ENCODE measurements at regions not wholly inside any gene's neighbourhood (a gene's known extent, or its start where the extent isn't known, plus 50 kb on each side); places are given as distances from the start of the nearest gene placed in this dataset.

DNA sequence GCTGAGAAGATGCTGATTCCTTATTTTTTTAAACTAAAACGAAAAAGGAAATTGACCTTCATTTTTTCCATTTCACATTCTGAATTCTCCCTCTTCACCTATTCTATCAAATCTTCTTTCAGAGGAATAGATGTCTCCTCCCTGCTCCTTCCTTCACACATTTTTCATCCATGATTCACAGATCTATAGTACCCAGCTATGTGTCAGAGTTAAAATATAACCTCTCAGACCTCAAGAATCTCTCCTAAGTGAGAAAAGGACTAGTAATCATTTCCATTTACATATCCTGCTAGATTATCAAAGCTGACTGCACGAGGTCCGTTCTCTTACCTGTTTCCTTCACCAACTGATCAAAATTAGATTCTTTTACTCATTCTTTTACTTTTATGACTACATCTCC lies 1297.6 kb upstream of the ALCAM start:
- Histone ChIP-seq H4K20me1 (replicated peaks in 1 of 2; ENCODE audit: control insufficient read depth in 1 of 2, insufficient read depth in 2 of 2, low read length in 2 of 2) (no peaks in the 10 kb centered on the region), H3K4me3 (ENCODE audit: extremely low read depth in 1 of 4, insufficient read depth in 2 of 4, low read depth in 3 of 4, low read length in 4 of 4) (no peak overlapping the region), H3K56ac (replicated peaks; ENCODE audit: insufficient read length, low read depth, low read length) (no peak overlapping the region), H3K27ac (ENCODE audit: low read depth, low read length) (no peak overlapping the region), H3K23ac (ENCODE audit: insufficient read length) (no peak overlapping the region), H4K91ac (replicated peaks; ENCODE audit: insufficient read length, low read length) (no peak overlapping the region), H2AK5ac (ENCODE audit: low read depth, low read length) (no peak overlapping the region), H2BK5ac (ENCODE audit: low read depth, low read length) (no peak overlapping the region), H3K27me3 (replicated peaks in 1 of 4; ENCODE audit: control insufficient read depth in 3 of 4, extremely low read depth in 1 of 4, insufficient read depth in 3 of 4, low read length in 3 of 4) (no peaks in the 10 kb centered on the region), H3K9ac (replicated peaks in 1 of 4; ENCODE audit: extremely low read depth in 1 of 4, low read depth in 3 of 4, low read length in 3 of 4) (no peak overlapping the region), H2BK12ac (ENCODE audit: low read depth, low read length) (no peak overlapping the region), H3K36me3 (ENCODE audit: control insufficient read depth in 2 of 4, insufficient read depth in 4 of 4, low read length in 3 of 4) (no peaks in the 10 kb centered on the region), H3K23me2 (ENCODE audit: low read depth, low read length) (no peaks in the 10 kb centered on the region), H3K79me1 (ENCODE audit: low read depth, low read length) (no peaks in the 10 kb centered on the region), H2AFZ (ENCODE audit: low read length) (no peak overlapping the region), H3K18ac (ENCODE audit: extremely low read depth, low read length) (no peak overlapping the region), H2BK20ac (ENCODE audit: low read length) (no peak overlapping the region), H2BK15ac (ENCODE audit: low read length) (no peak overlapping the region), H3K4ac (replicated peaks; ENCODE audit: insufficient read length, low read depth, low read length) (no peak overlapping the region), H4K8ac (ENCODE audit: extremely low read depth, insufficient read depth, low read length) (no peak overlapping the region), H3K9me3 (ENCODE audit: insufficient read depth in 2 of 2, low read depth in 1 of 2, low read length in 1 of 2) (no peaks in the 10 kb centered on the region), H3K14ac (ENCODE audit: insufficient read length) (no peak overlapping the region), H3K79me2 (ENCODE audit: control insufficient read depth in 1 of 2, insufficient read depth in 2 of 2, low read length in 2 of 2) (no peaks in the 10 kb centered on the region), H4K5ac (ENCODE audit: insufficient read length, low read depth, low read length) (no peak overlapping the region), H3K4me2 (ENCODE audit: insufficient read depth in 1 of 2, low read depth in 2 of 2, low read length in 2 of 2) (no peak overlapping the region), H3K4me1 (replicated peaks in 1 of 4; ENCODE audit: control insufficient read depth in 3 of 4, insufficient read depth in 4 of 4, low read length in 3 of 4) (0 out of 7 replicates have a peak, but pooled peaks cover 0 to 3% (median 0%) of the 10 kb centered on the region in 4 experiments), H2BK120ac (replicated peaks; ENCODE audit: low read depth, low read length) (no peak overlapping the region)
- 82% methylated on average over 3 of the region's 3 CpGs; no CpG with 5 or more reads in 1 of the 2 experiments for WGBS, 2 experiments (ENCODE audit: extremely low coverage in 1 of 2, insufficient coverage in 1 of 2, insufficient read length in 1 of 2, insufficient replicate concordance in 2 of 2, low coverage in 1 of 2, low lambda C conversion rate in 2 of 2, missing lambda C conversion rate in 1 of 2)
- FAIRE-seq (no peak), DNase-seq (ENCODE audit: low read depth in 1 of 2, low spot score in 2 of 2) (no peak)
- POLR2A ChIA-PET (ENCODE audit: partially characterized antibody), result no interaction called here
- CTCF ChIA-PET (ENCODE audit: partially characterized antibody), result no interaction called here
- TF ChIP-seq RXRA (IDR thresholded peaks at IDR 0.05; ENCODE audit: insufficient read depth, low read depth, low read length), result no peak
- no peak for TF ChIP-seq EGR1 (IDR thresholded peaks at IDR 0.05; ENCODE audit: borderline replicate concordance, low read depth, low read length)
- TF ChIP-seq, protein P1, sequence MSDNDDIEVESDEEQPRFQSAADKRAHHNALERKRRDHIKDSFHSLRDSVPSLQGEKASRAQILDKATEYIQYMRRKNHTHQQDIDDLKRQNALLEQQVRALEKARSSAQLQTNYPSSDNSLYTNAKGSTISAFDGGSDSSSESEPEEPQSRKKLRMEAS (IDR thresholded peaks at IDR 0.05), result no peak
- no peak for TF ChIP-seq EP300 (IDR thresholded peaks at IDR 0.05; ENCODE audit: borderline replicate concordance in 1 of 2, low read depth in 2 of 2, low read length in 2 of 2)
- no peak for TF ChIP-seq TBP (IDR thresholded peaks at IDR 0.05; ENCODE audit: low read depth, low read length)
- TF ChIP-seq BCL11A (IDR thresholded peaks at IDR 0.05; ENCODE audit: low read depth in 2 of 2, low read length in 2 of 2), result no peak
- TF ChIP-seq JUN (IDR thresholded peaks at IDR 0.05; ENCODE audit: low read depth, low read length), result no peak
